H1 (cell line): ENCODE measurements at regions not wholly inside any gene's neighbourhood (a gene's known extent, or its start where the extent isn't known, plus 50 kb on each side); places are given as distances from the start of the nearest gene placed in this dataset.

Experiments used
- CTCF ChIA-PET: fragments of 300-600 bp; sonication (Branson Sonifier 250); formaldehyde crosslinking; loops from one replicate; lab custom pipeline; 2021; ENCODE audit not compliant: partially characterized antibody; lab: Charles Lee
- POLR2A ChIA-PET: fragments of 300-600 bp; sonication (Branson Sonifier 250); formaldehyde crosslinking; loops from one replicate; lab custom pipeline; 2021; ENCODE audit warnings: inconsistent platforms; ENCODE audit not compliant: partially characterized antibody; lab: Charles Lee
- DNase-seq, 2 experiments: peaks; one replicate each; pipeline versions ENCODE4 v3.0.0 to v3.0.0-alpha.2; 2010 to 2022; ENCODE audit warnings: low spot score in 2 of 2, low read depth in 1 of 2, mixed read lengths in 1 of 2
- FAIRE-seq: peaks from 2 replicates; lab custom pipeline; 2011; peaks lifted over from hg19 to GRCh38; lab: Jason Lieb, UNC
- H2AFZ ChIP-seq: 2 replicates; pipeline ENCODE4 v1.8.1; 2012; ENCODE audit warnings: low read length, inconsistent platforms
- H2AK5ac ChIP-seq: 2 replicates; pipeline ENCODE4 v1.6.1; 2013; ENCODE audit warnings: low read depth, low read length
- H2BK120ac ChIP-seq: replicated peaks from 2 replicates; pipeline ENCODE3; 2013; ENCODE audit warnings: low read depth, low read length, inconsistent platforms
- H2BK12ac ChIP-seq: 2 replicates; pipeline ENCODE4 v1.6.1; 2013; ENCODE audit warnings: low read depth, low read length
- H2BK15ac ChIP-seq: 2 replicates; pipeline ENCODE4 v1.6.1; 2013; ENCODE audit warnings: low read length
- H2BK20ac ChIP-seq: 2 replicates; pipeline ENCODE4 v1.6.1; 2013; ENCODE audit warnings: low read length
- H2BK5ac ChIP-seq: 2 replicates; pipeline ENCODE4 v1.6.1; 2013; ENCODE audit warnings: low read depth, low read length
- H3K14ac ChIP-seq: 2 replicates; pipeline ENCODE4 v1.6.1; 2013; ENCODE audit warnings: inconsistent platforms; ENCODE audit not compliant: insufficient read length
- H3K18ac ChIP-seq: 2 replicates; pipeline ENCODE4 v1.6.1; 2013; ENCODE audit warnings: low read length; ENCODE audit errors: extremely low read depth
- H3K23ac ChIP-seq: 2 replicates; pipeline ENCODE4 v1.6.1; 2013; ENCODE audit warnings: inconsistent platforms; ENCODE audit not compliant: insufficient read length
- H3K23me2 ChIP-seq: 2 replicates; pipeline ENCODE4 v1.6.1; 2013; ENCODE audit warnings: low read depth, low read length
- H3K27ac ChIP-seq: 2 replicates; pipeline ENCODE4 v1.6.1; 2011; ENCODE audit warnings: low read depth, low read length, inconsistent platforms
- H3K27me3 ChIP-seq, 4 experiments: replicated peaks in 1 of 4; 1 replicate in 1 of 4; 2 replicates in 3 of 4; pipeline versions ENCODE4 v1.6.1 to v1.8.1; 2011 to 2013; ENCODE audit warnings: low read length in 3 of 4, mild to moderate bottlenecking in 3 of 4, inconsistent platforms in 2 of 4, mixed read lengths in 2 of 4, moderate library complexity in 1 of 4; ENCODE audit not compliant: control insufficient read depth in 3 of 4, insufficient read depth in 3 of 4; ENCODE audit errors: extremely low read depth in 1 of 4
- H3K36me3 ChIP-seq, 4 experiments: 2 replicates each; pipeline versions ENCODE4 v1.6.1 to v1.8.1; 2011 to 2013; ENCODE audit warnings: mild to moderate bottlenecking in 4 of 4, low read length in 3 of 4, moderate library complexity in 2 of 4, control low read depth in 1 of 4, inconsistent platforms in 1 of 4; ENCODE audit not compliant: insufficient read depth in 4 of 4, control insufficient read depth in 2 of 4
- H3K4ac ChIP-seq: replicated peaks from 2 replicates; pipeline ENCODE3; 2013; ENCODE audit warnings: low read length, low read depth, mixed read lengths, inconsistent platforms; ENCODE audit not compliant: insufficient read length
- H3K4me1 ChIP-seq, 4 experiments: replicated peaks in 1 of 4; 1 replicate in 1 of 4; 2 replicates in 3 of 4; pipeline versions ENCODE4 v1.6.1 to v1.8.1; 2011 to 2013; ENCODE audit warnings: low read length in 3 of 4, inconsistent platforms in 2 of 4, mixed read lengths in 1 of 4; ENCODE audit not compliant: insufficient read depth in 4 of 4, control insufficient read depth in 3 of 4
- H3K4me2 ChIP-seq, 2 experiments: 2 replicates each; pipeline versions ENCODE4 v1.6.1 to v1.8.1; 2011 to 2013; ENCODE audit warnings: low read depth in 2 of 2, low read length in 2 of 2, control low read depth in 1 of 2, inconsistent platforms in 1 of 2, mild to moderate bottlenecking in 1 of 2; ENCODE audit not compliant: insufficient read depth in 1 of 2
- H3K4me3 ChIP-seq, 4 experiments: fragments of 200-600, 300-600 bp in 1 of 4; sonication (generic), shearing (Covaris generic), sonication (Bioruptor Twin) in 1 of 4; 2 replicates each; pipeline versions ENCODE4 v1.5.1 to v1.8.1; 2011 to 2016; ENCODE audit warnings: low read length in 4 of 4, low read depth in 3 of 4, control low read depth in 2 of 4, inconsistent platforms in 2 of 4, mild to moderate bottlenecking in 2 of 4, mixed read lengths in 1 of 4, moderate library complexity in 1 of 4; ENCODE audit not compliant: insufficient read depth in 2 of 4; ENCODE audit errors: extremely low read depth in 1 of 4
- H3K56ac ChIP-seq: replicated peaks from 2 replicates; pipeline ENCODE3; 2013; ENCODE audit warnings: low read depth, mild to moderate bottlenecking, mixed read lengths, low read length, inconsistent platforms; ENCODE audit not compliant: insufficient read length
- H3K79me1 ChIP-seq: 2 replicates; pipeline ENCODE4 v1.6.1; 2013; ENCODE audit warnings: low read depth, low read length, control low read depth
- H3K79me2 ChIP-seq, 2 experiments: 2 replicates each; pipeline versions ENCODE4 v1.6.1 to v1.8.1; 2012 to 2013; ENCODE audit warnings: low read length in 2 of 2, mild to moderate bottlenecking in 2 of 2, inconsistent platforms in 1 of 2; ENCODE audit not compliant: insufficient read depth in 2 of 2, control insufficient read depth in 1 of 2
- H3K9ac ChIP-seq, 4 experiments: replicated peaks in 1 of 4; 1 replicate in 1 of 4; 2 replicates in 3 of 4; pipeline versions ENCODE4 v1.6.1 to v1.8.1; 2011 to 2013; ENCODE audit warnings: low read depth in 3 of 4, low read length in 3 of 4, control low read depth in 2 of 4, mild to moderate bottlenecking in 2 of 4, moderate library complexity in 2 of 4, inconsistent platforms in 1 of 4; ENCODE audit errors: extremely low read depth in 1 of 4
- H3K9me3 ChIP-seq, 2 experiments: 2 replicates each; pipeline versions ENCODE4 v1.6.1 to v1.8.1; 2012 to 2013; ENCODE audit warnings: mild to moderate bottlenecking in 2 of 2, moderate library complexity in 2 of 2, control low read depth in 1 of 2, inconsistent platforms in 1 of 2, low read depth in 1 of 2, low read length in 1 of 2, mixed read lengths in 1 of 2; ENCODE audit not compliant: insufficient read depth in 2 of 2
- H4K20me1 ChIP-seq, 2 experiments: replicated peaks in 1 of 2; 2 replicates each; pipeline versions ENCODE3 to v1.8.1; 2011 to 2013; ENCODE audit warnings: inconsistent platforms in 2 of 2, low read length in 2 of 2, mild to moderate bottlenecking in 1 of 2; ENCODE audit not compliant: insufficient read depth in 2 of 2, control insufficient read depth in 1 of 2
- H4K5ac ChIP-seq: 2 replicates; pipeline ENCODE4 v1.6.1; 2013; ENCODE audit warnings: low read length, low read depth, mixed read lengths, inconsistent platforms; ENCODE audit not compliant: insufficient read length
- H4K8ac ChIP-seq: 2 replicates; pipeline ENCODE4 v1.8.0; 2013; ENCODE audit warnings: mild to moderate bottlenecking, moderate library complexity, low read length, inconsistent platforms; ENCODE audit not compliant: insufficient read depth; ENCODE audit errors: extremely low read depth
- H4K91ac ChIP-seq: replicated peaks from 2 replicates; pipeline ENCODE3; 2013; ENCODE audit warnings: low read length, mixed read lengths, inconsistent platforms; ENCODE audit not compliant: insufficient read length
- BRCA1 ChIP-seq: IDR thresholded peaks from 2 replicates; pipeline ENCODE4 v1.6.1; 2012; ENCODE audit warnings: low read depth, low read length, improper control_type of control experiment
- EZH2 ChIP-seq: fragments of 200-600 bp; sonication (generic); IDR thresholded peaks from 2 replicates; pipeline ENCODE4 v1.7.1; 2012; ENCODE audit warnings: low read depth, mild to moderate bottlenecking, moderate library complexity, low read length, inconsistent platforms; ENCODE audit not compliant: severe bottlenecking
- JUN ChIP-seq: IDR thresholded peaks from 2 replicates; pipeline ENCODE4 v1.6.1; 2011; ENCODE audit warnings: low read depth, mild to moderate bottlenecking, improper control_type of control experiment, low read length
- MAFK ChIP-seq: IDR thresholded peaks from 2 replicates; pipeline ENCODE4 v1.6.1; 2012; ENCODE audit warnings: low read depth, mild to moderate bottlenecking, improper control_type of control experiment, low read length
- MAX ChIP-seq: IDR thresholded peaks from 2 replicates; pipeline ENCODE4 v1.6.1; 2012; ENCODE audit warnings: inconsistent platforms
- WGBS, 2 experiments: shearing (Covaris generic) in 1 of 2; methylation state at CpG; one replicate each; pipeline versions ENCODE4 v1.1.6 to v1.1.7; 2013 to 2015; ENCODE audit warnings: low lambda C conversion rate in 2 of 2, mixed read lengths in 2 of 2, inconsistent platforms in 1 of 2, low coverage in 1 of 2, missing lambda C conversion rate in 1 of 2; ENCODE audit not compliant: insufficient replicate concordance in 2 of 2, insufficient coverage in 1 of 2, insufficient read length in 1 of 2; ENCODE audit errors: extremely low coverage in 1 of 2, missing lambda C conversion rate in 1 of 2; 5-methylcytosine and 5-hydroxymethylcytosine counted together

- no peak overlapping the region for H3K4me2 ChIP-seq
- no peak overlapping the region for H3K18ac ChIP-seq
- 81% methylated on average over 18 of the region's 18 CpGs; no CpG with 5 or more reads in 1 of the 2 experiments for WGBS, 2 experiments
- no peak overlapping the region for H2BK5ac ChIP-seq
- CTCF ChIA-PET: no interaction called here
- DNase-seq (no peak), FAIRE-seq (no peak)
- H2AFZ ChIP-seq: no peak overlapping the region
- no peak overlapping the region for H3K9ac ChIP-seq
- H3K4me3 ChIP-seq: no peak overlapping the region
- H2AK5ac ChIP-seq: no peak overlapping the region
- peaks cover 80 to 96% of the 10 kb centered on the region in 2 experiments for H3K9me3 ChIP-seq
- TF ChIP-seq JUN: no peak
- no peak for TF ChIP-seq MAX
- no peak for TF ChIP-seq EZH2
- no peak for TF ChIP-seq MAFK
- TF ChIP-seq BRCA1: no peak
- H4K91ac ChIP-seq: no peak overlapping the region
- H3K56ac ChIP-seq: no peak overlapping the region
- H2BK120ac ChIP-seq: no peak overlapping the region
- POLR2A ChIA-PET: no interaction called here
- H4K8ac ChIP-seq: no peak overlapping the region
- peaks cover 13% of the 10 kb centered on the region; the same call in 1 of the 2 replicates for H3K23me2 ChIP-seq
- no peaks in the 10 kb centered on the region for H3K79me2 ChIP-seq
- no peak overlapping the region for H4K5ac ChIP-seq
- H2BK12ac ChIP-seq: no peak overlapping the region
- no peaks in the 10 kb centered on the region for H3K27me3 ChIP-seq
- H3K23ac ChIP-seq: no peak overlapping the region
- H3K4me1 ChIP-seq: no peaks in the 10 kb centered on the region
- no peaks in the 10 kb centered on the region for H3K36me3 ChIP-seq
- no peaks in the 10 kb centered on the region for H3K79me1 ChIP-seq
- no peak overlapping the region for H2BK20ac ChIP-seq
- no peak overlapping the region for H3K14ac ChIP-seq
- H2BK15ac ChIP-seq: no peak overlapping the region
- peaks cover 0 to 7% of the 10 kb centered on the region in 2 experiments for H4K20me1 ChIP-seq
- no peak overlapping the region for H3K27ac ChIP-seq
- no peak overlapping the region for H3K4ac ChIP-seq
Measured at GRCh38 chr13:18952225-18953016, 229.2 kb downstream of the TUBA3C start.
